HCT116 (cell line): ENCODE measurements at regions not wholly inside any gene's neighbourhood (a gene's known extent, or its start where the extent isn't known, plus 50 kb on each side); places are given as distances from the start of the nearest gene placed in this dataset.

ENCODE experiments used
- ATAC-seq: fragments of 200-7000 bp; cut with Tn5 transposase; 2 replicates; pipeline ENCODE4 v1.9.1; 2020; ENCODE audit warnings: mild to moderate bottlenecking, moderate library complexity
- BruUV-seq: library from RNA; stranded (reverse); fragments of 400-500 nt; replicated peaks from 2 replicates; lab custom pipeline; 2021; lab: Mats Ljungman, UMichigan
- CTCF ChIA-PET: fragments of 300-600 bp; sonication (Branson Sonifier 250); formaldehyde crosslinking; loops from one replicate; lab custom pipeline; 2021; ENCODE audit warnings: antibody characterized with exemption; lab: Charles Lee
- POLR2A ChIA-PET: fragments of 300-600, 350-600 bp; sonication (Branson Sonifier 250); formaldehyde crosslinking; loops from one replicate; lab custom pipeline; 2021; ENCODE audit warnings: antibody characterized with exemption; lab: Charles Lee
- RAD21 ChIA-PET, 2 experiments: fragments of 300-600 bp; sonication (Branson Sonifier 250); formaldehyde crosslinking; loops; one replicate each; lab custom pipeline; 2023; ENCODE audit warnings: low total read pairs in 2 of 2; ENCODE audit not compliant: uncharacterized antibody in 2 of 2, unreplicated experiment in 2 of 2, low non-redundant PET in 1 of 2; lab: Charles Lee
- DNase-seq: peaks from one replicate; pipeline ENCODE4 v3.0.0-alpha.2; 2010; ENCODE audit warnings: low read depth, low spot score
- H2AFZ ChIP-seq: fragments of 200-600 bp; shearing (Covaris generic), sonication (generic); 2 replicates; pipeline ENCODE4 v1.6.1; 2017; ENCODE audit warnings: low read depth, mixed run types, mixed read lengths, antibody characterized with exemption, low read length; ENCODE audit not compliant: poor library complexity, severe bottlenecking
- H3K27ac ChIP-seq: 2 replicates; pipeline ENCODE4 v1.5.1; 2012; ENCODE audit warnings: low read depth, low read length
- H3K27me3 ChIP-seq: fragments of 200-600 bp; sonication (generic); 2 replicates; pipeline ENCODE4 v1.6.1; 2016; ENCODE audit warnings: mixed run types, low read length, mixed read lengths; ENCODE audit not compliant: insufficient read depth
- H3K36me3 ChIP-seq, 2 experiments: fragments of 200-500 bp in 1 of 2; fragments of 200-600 bp in 1 of 2; sonication (Bioruptor generic) in 1 of 2; sonication (generic) in 1 of 2; 2 replicates each; pipeline versions ENCODE4 v1.5.1 to v1.6.1; 2014 to 2016; ENCODE audit warnings: low read length in 2 of 2, inconsistent platforms in 1 of 2, mixed read lengths in 1 of 2, mixed run types in 1 of 2; ENCODE audit not compliant: insufficient read depth in 2 of 2, control insufficient read depth in 1 of 2
- H3K4me1 ChIP-seq, 2 experiments: fragments of 200-600 bp in 1 of 2; sonication (generic) in 1 of 2; 2 replicates each; pipeline versions ENCODE4 v1.5.1 to v1.6.1; 2012 to 2017; ENCODE audit warnings: low read length in 2 of 2, inconsistent platforms in 1 of 2, mild to moderate bottlenecking in 1 of 2, mixed read lengths in 1 of 2, mixed run types in 1 of 2, moderate library complexity in 1 of 2; ENCODE audit not compliant: insufficient read depth in 2 of 2, control insufficient read depth in 1 of 2
- H3K4me2 ChIP-seq: fragments of 200-600 bp; sonication (generic); 2 replicates; pipeline ENCODE4 v1.6.1; 2017; ENCODE audit warnings: mixed run types, low read length, mixed read lengths
- H3K4me3 ChIP-seq, 2 experiments: fragments of 200-600 bp in 1 of 2; sonication (generic) in 1 of 2; replicated peaks in 1 of 2; 2 replicates each; pipeline ENCODE4 v1.5.1; 2011 to 2016; ENCODE audit warnings: low read length in 2 of 2, control low read depth in 1 of 2, low read depth in 1 of 2, mild to moderate bottlenecking in 1 of 2, mixed read lengths in 1 of 2, mixed run types in 1 of 2
- H3K79me2 ChIP-seq: fragments of 200-600 bp; sonication (generic); 2 replicates; pipeline ENCODE4 v1.6.1; 2017; ENCODE audit warnings: mild to moderate bottlenecking, mixed run types, low read length, moderate library complexity, mixed read lengths; ENCODE audit not compliant: insufficient read depth
- H3K9ac ChIP-seq: fragments of 200-600 bp; sonication (generic); 2 replicates; pipeline ENCODE4 v1.6.1; 2016; ENCODE audit warnings: low read length, mixed read lengths
- H3K9me2 ChIP-seq: fragments of 200-600 bp; sonication (generic), shearing (Covaris generic); 2 replicates; pipeline ENCODE4 v1.6.1; 2017; ENCODE audit warnings: mixed run types, mild to moderate bottlenecking, moderate library complexity; ENCODE audit not compliant: insufficient read depth
- H3K9me3 ChIP-seq, 2 experiments: fragments of 200-500 bp in 1 of 2; fragments of 200-600 bp in 1 of 2; sonication (Bioruptor generic) in 1 of 2; sonication (generic) in 1 of 2; 2 replicates each; pipeline ENCODE4 v1.6.1; 2014 to 2017; ENCODE audit warnings: low read length in 2 of 2, mixed read lengths in 2 of 2, inconsistent platforms in 1 of 2, low read depth in 1 of 2, mild to moderate bottlenecking in 1 of 2, mixed run types in 1 of 2, moderate library complexity in 1 of 2; ENCODE audit not compliant: control insufficient read depth in 1 of 2, insufficient read depth in 1 of 2
- H4K20me1 ChIP-seq: fragments of 200-600 bp; sonication (generic), shearing (Covaris generic); 2 replicates; pipeline ENCODE4 v1.6.1; 2017; ENCODE audit warnings: mixed run types, mild to moderate bottlenecking, moderate library complexity; ENCODE audit not compliant: insufficient read depth
- ATF3 ChIP-seq: IDR thresholded peaks from 2 replicates; pipeline ENCODE4 v1.6.1; 2012
- CTCF ChIP-seq, 3 experiments: fragments of 200-600 bp in 1 of 3; sonication (generic) in 1 of 3; IDR thresholded peaks in 2 of 3; conservative IDR thresholded peaks in 1 of 3; 2 replicates each; pipeline ENCODE4 v1.5.1; 2012 to 2017; ENCODE audit warnings: low read depth in 2 of 3, low read length in 2 of 3, antibody characterized with exemption in 1 of 3, borderline replicate concordance in 1 of 3, control low read depth in 1 of 3, mild to moderate bottlenecking in 1 of 3, mixed read lengths in 1 of 3, mixed run types in 1 of 3, moderate library complexity in 1 of 3; ENCODE audit not compliant: insufficient read depth in 1 of 3
- ELF1 ChIP-seq: IDR thresholded peaks from 2 replicates; pipeline ENCODE4 v1.6.1; 2012; ENCODE audit warnings: low read depth, borderline replicate concordance
- EZH2 ChIP-seq: fragments of 200-600 bp; sonication (generic); IDR thresholded peaks from 2 replicates; pipeline ENCODE4 v1.6.1; 2017; ENCODE audit warnings: antibody characterized with exemption, mixed run types
- JUND ChIP-seq: IDR thresholded peaks from 2 replicates; pipeline ENCODE4 v1.6.1; 2012
- MAX ChIP-seq: IDR thresholded peaks from 2 replicates; pipeline ENCODE4 v1.6.1; 2012
- POLR2A ChIP-seq: IDR thresholded peaks from 2 replicates; pipeline ENCODE4 v1.7.0; 2011; ENCODE audit warnings: borderline replicate concordance; ENCODE audit not compliant: insufficient read depth, insufficient read length; ENCODE audit errors: extremely low read depth
- POLR2AphosphoS5 ChIP-seq: IDR thresholded peaks from 2 replicates; pipeline ENCODE4 v1.6.1; 2011; ENCODE audit warnings: mild to moderate bottlenecking, low read depth, low read length, moderate library complexity
- SIN3A ChIP-seq: IDR thresholded peaks from 2 replicates; pipeline ENCODE4 v1.6.1; 2012; ENCODE audit warnings: low read depth
- ZFX ChIP-seq: fragments of 450-650 bp; IDR thresholded peaks from 2 replicates; pipeline ENCODE4 v1.6.1; 2017
- intact Hi-C: fragments of 100-400 bp; cut with micrococcal nuclease; formaldehyde crosslinking; loops from 2 replicates; pipeline ENCODE4 v1.10.0; 2022

GRCh38 chr1:81613803-81614202 is 186.9 kb upstream of the ADGRL2 start:
- no TSS peak for BruUV-seq
- Histone ChIP-seq H3K4me3 (no peak overlapping the region), H3K79me2 (no peaks in the 10 kb centered on the region), H3K9ac (no peak overlapping the region), H3K4me1 (no peaks in the 10 kb centered on the region), H2AFZ (no peak overlapping the region), H3K36me3 (no peaks in the 10 kb centered on the region), H3K4me2 (no peak overlapping the region), H3K9me3 (no peaks in the 10 kb centered on the region), H3K9me2 (no peaks in the 10 kb centered on the region), H4K20me1 (no peaks in the 10 kb centered on the region), H3K27ac (no peak overlapping the region), H3K27me3 (no peaks in the 10 kb centered on the region)
- ATAC-seq (no peak), DNase-seq (no peak)
- RAD21 ChIA-PET, result no interaction called here
- CTCF ChIA-PET, result no interaction called here
- intact Hi-C loops, result no loop called here
- TF ChIP-seq CTCF (IDR thresholded peaks at IDR 0.05 in 2 of 3, conservative IDR thresholded peaks at IDR 0.05 in 1 of 3; ENCODE audit: borderline replicate concordance in 1 of 3, insufficient read depth in 1 of 3, low read depth in 2 of 3, low read length in 2 of 3) (no peak), ELF1 (no peak), MAX (no peak), JUND (no peak), EZH2 (no peak), ATF3 (no peak), ZFX (no peak), POLR2A (no peak), SIN3A (no peak), POLR2AphosphoS5 (no peak)
- POLR2A ChIA-PET, result no interaction called here
